Left lung (tissue), 4 donors: ENCODE measurements at regions not wholly inside any gene's neighbourhood (a gene's known extent, or its start where the extent isn't known, plus 50 kb on each side); places are given as distances from the start of the nearest gene placed in this dataset.

ENCODE experiments used
- ATAC-seq: fragments of 200-7000 bp; cut with Tn5 transposase; one replicate; pipeline ENCODE4 v1.9.1; 2020; ENCODE audit warnings: moderate library complexity
- DNase-seq, 4 donors: peaks; one replicate each; pipeline ENCODE4 v3.0.0-alpha.2; 2013 to 2020
- H3K27ac ChIP-seq, 2 donors: fragments of 200-600 bp; sonication (generic) in 1 of 2; one replicate each; pipeline versions ENCODE4 v1.5.0 to v1.8.0; 2020 to 2021
- H3K27me3 ChIP-seq, 2 donors: fragments of 200-600 bp; sonication (generic) in 1 of 2; one replicate each; pipeline versions ENCODE4 v1.5.0 to v1.8.0; 2020 to 2021
- H3K36me3 ChIP-seq, 2 donors: fragments of 200-600 bp; sonication (generic) in 1 of 2; one replicate each; pipeline versions ENCODE4 v1.5.0 to v1.8.0; 2020 to 2021
- H3K4me1 ChIP-seq, 2 donors: fragments of 200-600 bp; one replicate each; pipeline ENCODE4 v1.8.0; 2021
- H3K4me3 ChIP-seq, 2 donors: fragments of 200-600 bp; sonication (generic) in 1 of 2; one replicate each; pipeline versions ENCODE4 v1.5.0 to v1.8.0; 2020 to 2021; ENCODE audit warnings: mild to moderate bottlenecking in 1 of 2
- H3K9me3 ChIP-seq, 2 donors: fragments of 200-600 bp; sonication (generic) in 1 of 2; one replicate each; pipeline versions ENCODE4 v1.5.0 to v1.8.0; 2020 to 2021
- CTCF ChIP-seq, 2 donors: fragments of 200-600 bp; sonication (generic) in 1 of 2; IDR thresholded peaks; one replicate each; pipeline versions ENCODE4 v1.5.0 to v1.8.0; 2021; ENCODE audit warnings: antibody characterized with exemption in 2 of 2
- intact Hi-C, 2 donors: fragments of 100-400 bp; cut with DNase I; formaldehyde crosslinking; loops; one replicate each; pipeline versions ENCODE4 v1.11.2 to v1.14.2; 2022
- donor health status: DM: no; HTN: yes; CAD: no.
- donor health status: DM: no; HTN: no; CAD: no.

- H3K9me3 ChIP-seq = no peaks in the 10 kb centered on the region
- ATAC-seq (peak; percentile 57), DNase-seq (no peak)
- no peak overlapping the region for H3K4me3 ChIP-seq
- H3K36me3 ChIP-seq = no peaks in the 10 kb centered on the region
- no peaks in the 10 kb centered on the region for H3K27me3 ChIP-seq
- intact Hi-C loops = no loop called here
- no peaks in the 10 kb centered on the region for H3K4me1 ChIP-seq
- TF ChIP-seq CTCF (IDR thresholded peaks at IDR 0.05) = no peak
- no peak overlapping the region for H3K27ac ChIP-seq
Observed at GRCh38 chrX:121102101-121102500, 54.7 kb downstream of the GLUD2 start.

GRCh38 chrX:121103381-121103780 is 56.0 kb downstream of the GLUD2 start:
- no peak for TF ChIP-seq CTCF (IDR thresholded peaks at IDR 0.05)
- Histone ChIP-seq H3K27me3 (no peaks in the 10 kb centered on the region), H3K27ac (no peak overlapping the region), H3K4me3 (no peak overlapping the region), H3K4me1 (no peaks in the 10 kb centered on the region), H3K36me3 (no peaks in the 10 kb centered on the region), H3K9me3 (no peaks in the 10 kb centered on the region)
- ATAC-seq (no peak), DNase-seq (no peak)
- intact Hi-C loops = no loop called here

- DNase-seq = no peak
- H3K27ac ChIP-seq = no peak overlapping the region
- intact Hi-C loops = no loop called here
- TF ChIP-seq CTCF (IDR thresholded peaks at IDR 0.05) = no peak
- no peaks in the 10 kb centered on the region for H3K9me3 ChIP-seq
- no peak for ATAC-seq
- no peak overlapping the region for H3K4me3 ChIP-seq
- no peaks in the 10 kb centered on the region for H3K27me3 ChIP-seq
- no peaks in the 10 kb centered on the region for H3K4me1 ChIP-seq
- H3K36me3 ChIP-seq = no peaks in the 10 kb centered on the region
Observed at GRCh38 chrX:121106484-121107235, 59.2 kb downstream of the GLUD2 start.

- no peak for DNase-seq
- no peak for ATAC-seq
Observed at GRCh38 chrX:121109986-121110385, 62.6 kb downstream of the GLUD2 start.

GRCh38 chrX:121110536-121110935 is 63.1 kb downstream of the GLUD2 start:
- Histone ChIP-seq H3K27me3 (no peaks in the 10 kb centered on the region), H3K9me3 (no peaks in the 10 kb centered on the region), H3K4me1 (no peaks in the 10 kb centered on the region), H3K36me3 (no peaks in the 10 kb centered on the region), H3K27ac (no peak overlapping the region), H3K4me3 (no peak overlapping the region)
- no peak for DNase-seq
- no peak for TF ChIP-seq CTCF (IDR thresholded peaks at IDR 0.05)
- intact Hi-C loops = no loop called here
- no peak for ATAC-seq

More at GRCh38 chrX:121109986-121110385, 62.6 kb downstream of the GLUD2 start:
- Histone ChIP-seq H3K4me1 (no peaks in the 10 kb centered on the region), H3K9me3 (no peaks in the 10 kb centered on the region), H3K4me3 (no peak overlapping the region), H3K36me3 (no peaks in the 10 kb centered on the region), H3K27me3 (no peaks in the 10 kb centered on the region), H3K27ac (no peak overlapping the region)
- TF ChIP-seq CTCF (IDR thresholded peaks at IDR 0.05) = no peak
- intact Hi-C loops = no loop called here
